ENCODE measurements at regions not wholly inside any gene's neighbourhood (a gene's known extent, or its start where the extent isn't known, plus 50 kb on each side); places are given as distances from the start of the nearest gene placed in this dataset.

GRCh38 chr3:194738254-194739093, 52.8 kb downstream of the FAM43A start:
- DNase-seq (ENCODE audit: low read depth in 1 of 2, low spot score in 1 of 2), result no peak

- DNase-seq (ENCODE audit: low read depth in 1 of 2, low spot score in 1 of 2), result no peak
Measured at GRCh38 chr3:194739498-194740284, 54.0 kb downstream of the FAM43A start.

- no peak for DNase-seq (ENCODE audit: low read depth in 1 of 2, low spot score in 1 of 2)
Measured at GRCh38 chr3:194740859-194741491, 55.3 kb downstream of the FAM43A start.

GRCh38 chr3:194741916-194742315, 56.2 kb downstream of the FAM43A start:
- DNase-seq (ENCODE audit: low read depth in 1 of 2, low spot score in 1 of 2), result no peak

GRCh38 chr3:194744826-194745225, 59.1 kb downstream of the FAM43A start:
- no peak for DNase-seq (ENCODE audit: low read depth in 1 of 2, low spot score in 1 of 2)

- DNase-seq (ENCODE audit: low read depth in 1 of 2, low spot score in 1 of 2), result no peak
Measured at GRCh38 chr3:194745422-194746184, 59.9 kb downstream of the FAM43A start.

GRCh38 chr3:194748225-194748624, 62.5 kb downstream of the FAM43A start:
- DNase-seq (ENCODE audit: low read depth in 1 of 2, low spot score in 1 of 2), result no peak

GRCh38 chr3:194749631-194750490, 64.2 kb downstream of the FAM43A start:
- DNase-seq (ENCODE audit: low read depth in 1 of 2, low spot score in 1 of 2), result no peak

GRCh38 chr3:194750491-194750828, 64.8 kb downstream of the FAM43A start:
- DNase-seq (ENCODE audit: low read depth in 1 of 2, low spot score in 1 of 2), result no peak

GRCh38 chr3:194755671-194756459, 70.2 kb downstream of the FAM43A start:
- DNase-seq (ENCODE audit: low read depth in 1 of 2, low spot score in 1 of 2), result no peak

GRCh38 chr3:194756460-194756779, 70.7 kb downstream of the FAM43A start:
- DNase-seq (ENCODE audit: low read depth in 1 of 2, low spot score in 1 of 2), result no peak

- no peak for DNase-seq (ENCODE audit: low read depth in 1 of 2, low spot score in 1 of 2)
Measured at GRCh38 chr3:194756791-194757325, 71.2 kb downstream of the FAM43A start.

GRCh38 chr3:194757647-194758061, 72.0 kb downstream of the FAM43A start:
- no peak for DNase-seq (ENCODE audit: low read depth in 1 of 2, low spot score in 1 of 2)

GRCh38 chr3:194758716-194759115, 73.0 kb downstream of the FAM43A start:
- DNase-seq (ENCODE audit: low read depth in 1 of 2, low spot score in 1 of 2), result no peak

- DNase-seq (ENCODE audit: low read depth in 1 of 2, low spot score in 1 of 2), result no peak
Measured at GRCh38 chr3:194760494-194761137, 74.9 kb downstream of the FAM43A start.

GRCh38 chr3:194761384-194761783, 75.7 kb downstream of the FAM43A start:
- DNase-seq (ENCODE audit: low read depth in 1 of 2, low spot score in 1 of 2), result no peak

- DNase-seq (ENCODE audit: low read depth in 1 of 2, low spot score in 1 of 2), result no peak
Measured at GRCh38 chr3:194766845-194767244, 81.2 kb downstream of the FAM43A start.

GRCh38 chr3:194767446-194768207, 81.9 kb downstream of the FAM43A start:
- no peak for DNase-seq (ENCODE audit: low read depth in 1 of 2, low spot score in 1 of 2)

All from activated CD4-positive, alpha-beta T cell treated with anti-CD3 and anti-CD28 coated beads, Interleukin-2, amount 50 U/mL, for 24 hours (primary cell).